Fibroblast of lung (primary cell): ENCODE measurements at regions not wholly inside any gene's neighbourhood (a gene's known extent, or its start where the extent isn't known, plus 50 kb on each side); places are given as distances from the start of the nearest gene placed in this dataset.

Experiments
- DNase-seq, 2 donors: peaks; one replicate each; pipeline versions ENCODE4 v3.0.0 to v3.0.0-alpha.2; 2010; ENCODE audit warnings: low read depth in 2 of 2
- H2AFZ ChIP-seq: 2 replicates; pipeline ENCODE4 v1.5.1; 2012; ENCODE audit warnings: low read length, control low read depth, inconsistent platforms
- H3K27ac ChIP-seq: 2 replicates; pipeline ENCODE4 v1.5.1; 2011; ENCODE audit warnings: low read length, control low read depth; ENCODE audit not compliant: insufficient read depth
- H3K27me3 ChIP-seq: 2 replicates; pipeline ENCODE4 v1.5.1; 2011; ENCODE audit warnings: mild to moderate bottlenecking, low read length; ENCODE audit not compliant: control insufficient read depth, insufficient read depth
- H3K36me3 ChIP-seq: 2 replicates; pipeline ENCODE4 v1.5.1; 2011; ENCODE audit warnings: low read length; ENCODE audit not compliant: control insufficient read depth, insufficient read depth
- H3K4me1 ChIP-seq: 2 replicates; pipeline ENCODE4 v1.5.1; 2011; ENCODE audit warnings: low read length; ENCODE audit not compliant: control insufficient read depth, insufficient read depth; ENCODE audit errors: extremely low read depth
- H3K4me2 ChIP-seq: 2 replicates; pipeline ENCODE4 v1.5.1; 2011; ENCODE audit warnings: low read length, control low read depth; ENCODE audit not compliant: insufficient read depth; ENCODE audit errors: extremely low read depth
- H3K4me3 ChIP-seq, 4 experiments: fragments of 200-600 bp in 1 of 4; sonication (generic) in 1 of 4; replicated peaks in 1 of 4; 2 replicates each; pipeline ENCODE4 v1.5.1; 2011 to 2016; ENCODE audit warnings: low read length in 4 of 4, low read depth in 3 of 4, mild to moderate bottlenecking in 3 of 4, control low read depth in 2 of 4, inconsistent platforms in 1 of 4, mixed read lengths in 1 of 4; ENCODE audit not compliant: insufficient read depth in 1 of 4; ENCODE audit errors: control extremely low read depth in 1 of 4
- H3K79me2 ChIP-seq: 2 replicates; pipeline ENCODE4 v1.5.1; 2012; ENCODE audit warnings: mild to moderate bottlenecking, low read length, inconsistent platforms; ENCODE audit not compliant: control insufficient read depth, insufficient read depth
- H3K9ac ChIP-seq: 2 replicates; pipeline ENCODE4 v1.5.1; 2011; ENCODE audit warnings: mild to moderate bottlenecking, low read length, control low read depth; ENCODE audit not compliant: insufficient read depth
- H3K9me3 ChIP-seq: 2 replicates; pipeline ENCODE4 v1.5.1; 2012; ENCODE audit warnings: low read depth, low read length; ENCODE audit not compliant: control insufficient read depth, insufficient read depth
- H4K20me1 ChIP-seq: 2 replicates; pipeline ENCODE4 v1.5.1; 2011; ENCODE audit warnings: low read length; ENCODE audit not compliant: control insufficient read depth, insufficient read depth; ENCODE audit errors: extremely low read depth
- CTCF ChIP-seq, 2 donors: IDR thresholded peaks in 1 of 2; conservative IDR thresholded peaks in 1 of 2; 1 replicate in 1 of 2; 2 replicates in 1 of 2; pipeline ENCODE4 v1.5.1; 2011 to 2012; ENCODE audit warnings: low read length in 2 of 2, control low read depth in 1 of 2, inconsistent platforms in 1 of 2, low read depth in 1 of 2, mild to moderate bottlenecking in 1 of 2
- EZH2 ChIP-seq: IDR thresholded peaks from 2 replicates; pipeline ENCODE4 v1.5.1; 2012; ENCODE audit warnings: low read length, control low read depth, mild to moderate bottlenecking; ENCODE audit errors: missing control alignments

- Histone ChIP-seq H2AFZ (no peak overlapping the region), H3K36me3 (no peaks in the 10 kb centered on the region), H3K27me3 (no peaks in the 10 kb centered on the region), H3K4me2 (no peak overlapping the region), H3K4me1 (no peaks in the 10 kb centered on the region), H3K9ac (no peak overlapping the region), H4K20me1 (no peaks in the 10 kb centered on the region), H3K79me2 (no peaks in the 10 kb centered on the region), H3K27ac (no peak overlapping the region), H3K9me3 (no peaks in the 10 kb centered on the region), H3K4me3 (no peak overlapping the region)
- DNase-seq, result no peak
- TF ChIP-seq CTCF (conservative IDR thresholded peaks at IDR 0.05 in 1 of 2, IDR thresholded peaks at IDR 0.05 in 1 of 2; ENCODE audit: low read depth in 1 of 2, low read length in 2 of 2), result no peak
- no peak for TF ChIP-seq EZH2
These were observed 466.3 kb downstream of the EFNA5 start for GRCh38 chr5:107204413-107204812.

DNA sequence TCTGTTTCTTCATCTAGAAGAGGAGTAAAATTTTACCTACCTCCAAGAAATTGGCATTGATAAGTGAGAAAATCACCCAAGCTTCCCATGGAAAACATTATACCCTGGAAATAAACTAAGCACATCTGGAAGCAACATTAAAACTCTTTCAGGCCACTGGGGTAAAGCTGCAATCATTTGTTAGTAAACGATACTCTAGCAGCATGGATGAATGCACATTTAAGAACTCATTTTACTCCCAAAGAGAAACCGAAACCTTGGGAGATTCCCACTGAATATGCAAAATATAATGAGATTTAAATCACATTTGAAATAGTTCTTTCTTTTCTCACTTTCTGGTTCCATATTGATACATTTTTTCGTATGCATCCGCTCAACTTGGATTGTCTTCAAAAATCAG lies 467.5 kb downstream of the EFNA5 start:
- H3K4me1 ChIP-seq, result no peaks in the 10 kb centered on the region
- H3K4me2 ChIP-seq, result no peak overlapping the region
- TF ChIP-seq EZH2 (no peak), CTCF (conservative IDR thresholded peaks at IDR 0.05 in 1 of 2, IDR thresholded peaks at IDR 0.05 in 1 of 2; ENCODE audit: low read depth in 1 of 2, low read length in 2 of 2) (no peak)
- H3K4me3 ChIP-seq, result no peak overlapping the region
- no peak overlapping the region for H2AFZ ChIP-seq
- H3K27ac ChIP-seq, result no peak overlapping the region
- no peaks in the 10 kb centered on the region for H3K27me3 ChIP-seq
- H3K9me3 ChIP-seq, result no peaks in the 10 kb centered on the region
- no peaks in the 10 kb centered on the region for H3K36me3 ChIP-seq
- no peaks in the 10 kb centered on the region for H4K20me1 ChIP-seq
- DNase-seq, result peak in 1 of 2 donors; percentile 6
- no peaks in the 10 kb centered on the region for H3K79me2 ChIP-seq
- H3K9ac ChIP-seq, result no peak overlapping the region

DNA sequence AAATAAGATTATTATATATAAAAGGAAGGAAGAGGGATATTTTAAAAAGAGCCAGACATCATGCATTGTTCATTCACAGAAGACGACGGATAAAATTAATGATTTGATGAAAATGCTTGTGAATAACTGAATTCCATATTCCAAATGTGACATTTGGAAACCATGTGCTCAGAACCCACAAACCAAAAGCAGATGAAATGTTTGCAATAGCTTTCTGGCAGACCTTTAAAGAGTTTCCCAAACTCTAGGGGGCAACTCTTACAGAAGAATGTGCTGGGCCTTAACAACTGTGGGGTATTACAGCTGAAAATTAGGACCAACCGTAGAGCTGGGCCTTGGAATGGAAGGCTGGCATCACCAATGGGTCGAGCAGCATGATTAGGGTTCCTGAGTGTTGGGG lies 471.0 kb downstream of the EFNA5 start:
- Histone ChIP-seq H3K4me1 (no peaks in the 10 kb centered on the region), H3K4me2 (no peak overlapping the region), H3K36me3 (no peaks in the 10 kb centered on the region), H3K79me2 (no peaks in the 10 kb centered on the region), H3K9ac (no peak overlapping the region), H4K20me1 (no peaks in the 10 kb centered on the region), H3K27ac (no peak overlapping the region), H2AFZ (no peak overlapping the region), H3K9me3 (no peaks in the 10 kb centered on the region), H3K27me3 (no peaks in the 10 kb centered on the region), H3K4me3 (no peak overlapping the region)
- TF ChIP-seq CTCF (conservative IDR thresholded peaks at IDR 0.05 in 1 of 2, IDR thresholded peaks at IDR 0.05 in 1 of 2; ENCODE audit: low read depth in 1 of 2, low read length in 2 of 2) (no peak), EZH2 (no peak)
- no peak for DNase-seq
